ENCODE measurements at regions not wholly inside any gene's neighbourhood (a gene's known extent, or its start where the extent isn't known, plus 50 kb on each side); places are given as distances from the start of the nearest gene placed in this dataset.

GRCh38 chr14:96690713-96691383 is 106.3 kb upstream of the VRK1 start:
- Histone ChIP-seq H3K18ac (ENCODE audit: low read length) (no peak overlapping the region), H2BK120ac (ENCODE audit: low read depth, low read length) (no peak overlapping the region), H2AK5ac (ENCODE audit: low read length) (no peak overlapping the region), H2BK15ac (replicated peaks; ENCODE audit: low read depth) (no peak overlapping the region), H3K4me1 (ENCODE audit: control insufficient read depth, low read depth, low read length) (peaks cover 16% of the 10 kb centered on the region), H3K4ac (ENCODE audit: low read depth, low read length) (no peak overlapping the region), H4K8ac (ENCODE audit: low read depth, low read length) (no peak overlapping the region), H2BK5ac (ENCODE audit: low read length) (no peak overlapping the region), H3K79me2 (ENCODE audit: control insufficient read depth, insufficient read depth, low read length) (no peaks in the 10 kb centered on the region), H4K5ac (ENCODE audit: low read length) (no peak overlapping the region), H3K4me2 (ENCODE audit: low read length) (no peak overlapping the region), H3K56ac (ENCODE audit: low read length) (no peak overlapping the region), H3K79me1 (ENCODE audit: low read length) (no peaks in the 10 kb centered on the region), H3K27ac (ENCODE audit: low read depth, low read length) (no peak overlapping the region), H3K36me3 (ENCODE audit: control insufficient read depth, insufficient read depth, low read length) (no peaks in the 10 kb centered on the region), H3K4me3 (ENCODE audit: low read length) (no peak overlapping the region), H3K23ac (ENCODE audit: low read length) (no peak overlapping the region), H3K9ac (ENCODE audit: low read length) (no peak overlapping the region), H3K27me3 (ENCODE audit: insufficient read depth, low read length, poor library complexity) (no peaks in the 10 kb centered on the region)
- DNase-seq, result no peak
- WGBS (ENCODE audit: extremely low coverage, insufficient coverage, low lambda C conversion rate), result no CpG with 5 or more reads among the region's 4 CpGs

DNA sequence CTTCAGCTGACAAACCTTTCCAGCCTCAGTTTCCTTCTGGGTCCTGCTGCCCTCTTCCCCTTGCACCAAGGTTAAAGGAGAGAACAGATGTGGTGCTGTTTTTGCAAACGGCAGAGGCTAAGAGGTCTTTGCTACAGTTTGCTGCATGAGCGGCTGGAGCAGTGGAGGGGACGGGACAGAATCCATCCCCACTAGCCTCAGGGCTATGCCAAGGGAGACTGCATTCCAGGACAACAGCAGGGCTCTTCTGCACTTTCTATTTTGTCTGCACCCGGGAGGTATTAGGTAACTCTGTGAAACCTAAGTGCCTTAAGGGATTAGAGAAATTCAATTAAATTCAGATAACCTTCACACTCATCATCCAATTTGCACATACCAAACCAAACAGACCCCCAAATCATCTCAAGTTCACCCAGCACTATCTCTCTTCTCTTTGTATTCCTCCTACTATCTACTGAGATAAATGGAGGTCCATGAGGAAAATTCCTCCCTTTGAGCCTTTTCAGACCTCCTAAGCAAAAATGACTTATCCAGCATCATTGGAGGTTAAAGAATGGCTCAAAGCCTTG is 103.8 kb upstream of the VRK1 start:
- no peaks in the 10 kb centered on the region for H3K27me3 ChIP-seq (ENCODE audit: insufficient read depth, low read length, poor library complexity)
- no peak overlapping the region for H2AK5ac ChIP-seq (ENCODE audit: low read length)
- H3K23ac ChIP-seq (ENCODE audit: low read length), result no peak overlapping the region
- peak; percentile 94 for DNase-seq
- no peaks in the 10 kb centered on the region for H3K79me2 ChIP-seq (ENCODE audit: control insufficient read depth, insufficient read depth, low read length)
- no peak overlapping the region for H3K4me3 ChIP-seq (ENCODE audit: low read length)
- H3K4me2 ChIP-seq (ENCODE audit: low read length), result no peak overlapping the region
- no peak overlapping the region for H3K4ac ChIP-seq (ENCODE audit: low read depth, low read length)
- H3K18ac ChIP-seq (ENCODE audit: low read length), result no peak overlapping the region
- no peak overlapping the region for H2BK120ac ChIP-seq (ENCODE audit: low read depth, low read length)
- no CpG with 5 or more reads among the region's 4 CpGs for WGBS (ENCODE audit: extremely low coverage, insufficient coverage, low lambda C conversion rate)
- H3K36me3 ChIP-seq (ENCODE audit: control insufficient read depth, insufficient read depth, low read length), result no peaks in the 10 kb centered on the region
- no peak overlapping the region for H2BK15ac ChIP-seq (replicated peaks; ENCODE audit: low read depth)
- H3K79me1 ChIP-seq (ENCODE audit: low read length), result no peaks in the 10 kb centered on the region
- H2BK5ac ChIP-seq (ENCODE audit: low read length), result no peak overlapping the region
- H4K5ac ChIP-seq (ENCODE audit: low read length), result no peak overlapping the region
- no peak overlapping the region for H3K56ac ChIP-seq (ENCODE audit: low read length)
- H4K8ac ChIP-seq (ENCODE audit: low read depth, low read length), result no peak overlapping the region
- no peak overlapping the region for H3K27ac ChIP-seq (ENCODE audit: low read depth, low read length)
- no peak overlapping the region for H3K9ac ChIP-seq (ENCODE audit: low read length)
- H3K4me1 ChIP-seq (ENCODE audit: control insufficient read depth, low read depth, low read length), result peaks cover 16% of the 10 kb centered on the region

- H4K5ac ChIP-seq (ENCODE audit: low read length), result peak overlapping the region; percentile 44
- H3K4me3 ChIP-seq (ENCODE audit: low read length), result no peak overlapping the region
- H3K4me2 ChIP-seq (ENCODE audit: low read length), result peak overlapping the region; percentile 21
- no peak overlapping the region for H2AK5ac ChIP-seq (ENCODE audit: low read length)
- H2BK5ac ChIP-seq (ENCODE audit: low read length), result peak overlapping the region; percentile 87
- H3K79me1 ChIP-seq (ENCODE audit: low read length), result no peaks in the 10 kb centered on the region
- H4K8ac ChIP-seq (ENCODE audit: low read depth, low read length), result no peak overlapping the region
- no peaks in the 10 kb centered on the region for H3K79me2 ChIP-seq (ENCODE audit: control insufficient read depth, insufficient read depth, low read length)
- no peak overlapping the region for H3K23ac ChIP-seq (ENCODE audit: low read length)
- H3K9ac ChIP-seq (ENCODE audit: low read length), result no peak overlapping the region
- peak overlapping the region; percentile 58 for H3K56ac ChIP-seq (ENCODE audit: low read length)
- no CpG with 5 or more reads among the region's 4 CpGs for WGBS (ENCODE audit: extremely low coverage, insufficient coverage, low lambda C conversion rate)
- no peak overlapping the region for H2BK120ac ChIP-seq (ENCODE audit: low read depth, low read length)
- peaks cover 16% of the 10 kb centered on the region for H3K4me1 ChIP-seq (ENCODE audit: control insufficient read depth, low read depth, low read length)
- no peak overlapping the region for H3K4ac ChIP-seq (ENCODE audit: low read depth, low read length)
- H3K27me3 ChIP-seq (ENCODE audit: insufficient read depth, low read length, poor library complexity), result no peaks in the 10 kb centered on the region
- no peaks in the 10 kb centered on the region for H3K36me3 ChIP-seq (ENCODE audit: control insufficient read depth, insufficient read depth, low read length)
- H3K27ac ChIP-seq (ENCODE audit: low read depth, low read length), result no peak overlapping the region
- H2BK15ac ChIP-seq (replicated peaks; ENCODE audit: low read depth), result no peak overlapping the region
- H3K18ac ChIP-seq (ENCODE audit: low read length), result no peak overlapping the region
- peak; percentile 82 for DNase-seq
Observed at GRCh38 chr14:96693987-96694386, 103.2 kb upstream of the VRK1 start.

GRCh38 chr14:96698960-96699539 is 98.1 kb upstream of the VRK1 start:
- Histone ChIP-seq H3K79me2 (ENCODE audit: control insufficient read depth, insufficient read depth, low read length) (no peaks in the 10 kb centered on the region), H3K4ac (ENCODE audit: low read depth, low read length) (no peak overlapping the region), H4K5ac (ENCODE audit: low read length) (no peak overlapping the region), H3K79me1 (ENCODE audit: low read length) (no peaks in the 10 kb centered on the region), H2AK5ac (ENCODE audit: low read length) (no peak overlapping the region), H3K4me3 (ENCODE audit: low read length) (no peak overlapping the region), H2BK120ac (ENCODE audit: low read depth, low read length) (no peak overlapping the region), H3K27me3 (ENCODE audit: insufficient read depth, low read length, poor library complexity) (no peaks in the 10 kb centered on the region), H3K18ac (ENCODE audit: low read length) (no peak overlapping the region), H2BK15ac (replicated peaks; ENCODE audit: low read depth) (no peak overlapping the region), H3K9ac (ENCODE audit: low read length) (no peak overlapping the region), H3K4me1 (ENCODE audit: control insufficient read depth, low read depth, low read length) (peaks cover 8% of the 10 kb centered on the region), H3K56ac (ENCODE audit: low read length) (no peak overlapping the region), H2BK5ac (ENCODE audit: low read length) (no peak overlapping the region), H3K23ac (ENCODE audit: low read length) (no peak overlapping the region), H4K8ac (ENCODE audit: low read depth, low read length) (no peak overlapping the region), H3K27ac (ENCODE audit: low read depth, low read length) (no peak overlapping the region), H3K36me3 (ENCODE audit: control insufficient read depth, insufficient read depth, low read length) (no peaks in the 10 kb centered on the region), H3K4me2 (ENCODE audit: low read length) (no peak overlapping the region)
- whole genome bisulfite sequencing (ENCODE audit: extremely low coverage, insufficient coverage, low lambda C conversion rate), result no CpG with 5 or more reads among the region's 15 CpGs
- DNase-seq, result no peak

DNA sequence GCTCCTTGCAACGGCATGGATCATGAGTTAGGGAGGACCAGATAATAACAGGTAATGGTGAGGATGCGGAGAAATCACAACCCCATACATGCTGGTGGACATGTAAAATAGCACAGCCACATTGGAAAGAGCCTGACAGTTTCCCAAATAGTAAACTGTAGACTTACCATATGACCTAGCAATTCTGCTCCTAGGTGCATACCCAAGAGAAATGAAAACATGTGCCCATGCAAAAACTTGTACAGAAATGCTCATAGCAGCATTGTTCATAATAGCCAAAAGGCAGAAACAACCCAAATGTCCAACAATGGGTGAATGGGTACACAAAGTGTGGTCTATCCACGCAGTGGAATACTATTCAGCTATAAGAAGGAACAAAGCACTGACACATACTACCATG is 97.5 kb upstream of the VRK1 start:
- Histone ChIP-seq H3K79me2 (ENCODE audit: control insufficient read depth, insufficient read depth, low read length) (no peaks in the 10 kb centered on the region), H2BK120ac (ENCODE audit: low read depth, low read length) (no peak overlapping the region), H3K9ac (ENCODE audit: low read length) (no peak overlapping the region), H3K27ac (ENCODE audit: low read depth, low read length) (no peak overlapping the region), H3K18ac (ENCODE audit: low read length) (no peak overlapping the region), H4K8ac (ENCODE audit: low read depth, low read length) (no peak overlapping the region), H3K27me3 (ENCODE audit: insufficient read depth, low read length, poor library complexity) (no peaks in the 10 kb centered on the region), H2BK15ac (replicated peaks; ENCODE audit: low read depth) (no peak overlapping the region), H2BK5ac (ENCODE audit: low read length) (no peak overlapping the region), H3K4ac (ENCODE audit: low read depth, low read length) (no peak overlapping the region), H4K5ac (ENCODE audit: low read length) (no peak overlapping the region), H3K4me1 (ENCODE audit: control insufficient read depth, low read depth, low read length) (peaks cover 2% of the 10 kb centered on the region), H2AK5ac (ENCODE audit: low read length) (no peak overlapping the region), H3K4me3 (ENCODE audit: low read length) (no peak overlapping the region), H3K23ac (ENCODE audit: low read length) (no peak overlapping the region), H3K36me3 (ENCODE audit: control insufficient read depth, insufficient read depth, low read length) (no peaks in the 10 kb centered on the region), H3K79me1 (ENCODE audit: low read length) (no peaks in the 10 kb centered on the region), H3K4me2 (ENCODE audit: low read length) (no peak overlapping the region), H3K56ac (ENCODE audit: low read length) (no peak overlapping the region)
- no CpG with 5 or more reads among the region's 3 CpGs for WGBS (ENCODE audit: extremely low coverage, insufficient coverage, low lambda C conversion rate)
- DNase-seq, result no peak
